UCSD-AML1 (cell line): ENCODE measurements at regions not wholly inside any gene's neighbourhood (a gene's known extent, or its start where the extent isn't known, plus 50 kb on each side); places are given as distances from the start of the nearest gene placed in this dataset.
"Not testable (repeated sequence)": the region's sequence is repeated elsewhere in the genome, so short reads cannot be mapped to it uniquely, and the experiment has no call there.

Source experiments
- DNase-seq: peaks from one replicate; lab custom pipeline; 2025; ENCODE audit not compliant: unreplicated experiment; lab: John Stamatoyannopoulos, UW

DNA sequence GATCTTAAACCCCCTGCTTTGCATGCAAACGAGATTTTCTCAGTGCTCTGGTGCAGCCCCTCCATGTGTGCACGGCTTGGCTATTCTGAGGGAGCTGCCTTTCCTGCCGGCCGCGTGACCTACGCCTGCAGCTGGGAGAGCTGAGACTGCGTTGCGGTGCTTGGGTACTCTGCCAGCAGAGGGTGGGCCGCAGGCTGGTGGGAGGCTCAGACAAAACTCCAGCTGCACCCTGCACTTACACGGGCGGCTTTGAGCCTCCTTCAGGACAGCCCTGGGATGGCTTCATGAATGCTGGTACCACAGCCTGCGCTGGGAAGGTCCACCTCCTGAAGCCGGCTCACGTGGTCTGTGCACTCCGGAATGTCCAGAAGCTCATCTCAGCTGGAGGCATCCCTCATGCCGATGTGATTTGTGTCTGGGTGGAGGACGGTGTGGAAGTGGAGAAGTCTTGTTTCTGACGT is 223.7 kb downstream of the DLL1 start:
- DNase-seq: no peak

DNA sequence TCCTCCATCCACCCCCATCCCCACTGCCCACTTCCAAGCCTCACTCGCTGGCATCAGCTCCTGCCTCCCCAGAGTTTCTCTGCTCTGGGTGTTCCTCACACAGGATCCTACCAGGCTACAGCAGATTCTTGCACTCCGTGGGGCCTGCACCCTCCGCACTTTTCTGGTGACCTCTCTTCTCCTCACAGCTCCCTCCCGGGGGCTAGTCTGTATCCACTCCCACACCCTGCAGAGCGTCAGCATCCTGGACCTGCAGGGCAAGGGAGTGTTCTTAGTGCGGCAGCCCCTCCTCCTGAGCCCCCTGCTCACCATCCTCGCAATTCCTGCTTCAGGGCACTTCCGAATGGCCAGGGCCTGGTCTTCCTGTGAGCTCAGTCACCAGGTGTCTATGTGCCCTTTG is 224.2 kb downstream of the DLL1 start:
- DNase-seq: no peak

DNA sequence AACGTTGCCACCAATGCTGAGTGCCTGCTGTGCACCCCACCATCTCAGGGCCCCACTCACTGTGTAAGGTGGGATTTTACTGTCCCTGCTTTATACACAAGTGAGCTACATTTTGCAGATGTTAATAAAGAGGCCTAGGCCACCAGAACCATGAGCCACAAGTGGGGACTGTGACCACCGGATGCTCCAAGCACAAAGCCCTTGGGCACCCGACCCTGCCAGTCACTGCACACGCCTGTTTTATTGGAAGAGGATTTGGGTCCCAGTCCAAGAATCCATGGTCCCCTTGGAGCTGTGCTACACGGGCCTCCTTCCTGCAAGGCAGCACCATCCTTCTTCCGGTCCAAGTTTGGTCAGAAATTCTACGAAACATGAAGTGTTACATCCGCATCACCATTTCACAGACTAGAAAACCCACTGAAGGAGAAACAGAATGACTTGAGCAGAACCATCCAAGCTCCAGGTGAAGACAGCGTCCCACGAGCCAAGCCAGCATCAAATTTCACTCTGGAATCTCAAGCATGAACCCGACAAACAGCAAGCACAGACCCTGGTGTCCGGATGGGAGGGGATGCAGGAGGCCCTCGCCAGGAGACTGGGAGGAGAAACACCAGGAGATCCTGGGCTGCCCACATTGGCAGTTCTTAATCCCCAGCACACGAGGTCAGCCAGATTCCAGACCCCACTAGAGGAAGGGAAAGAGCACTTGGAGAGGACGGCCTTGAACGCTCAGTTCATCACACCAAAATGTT is 226.9 kb downstream of the DLL1 start:
- DNase-seq: no peak

DNA sequence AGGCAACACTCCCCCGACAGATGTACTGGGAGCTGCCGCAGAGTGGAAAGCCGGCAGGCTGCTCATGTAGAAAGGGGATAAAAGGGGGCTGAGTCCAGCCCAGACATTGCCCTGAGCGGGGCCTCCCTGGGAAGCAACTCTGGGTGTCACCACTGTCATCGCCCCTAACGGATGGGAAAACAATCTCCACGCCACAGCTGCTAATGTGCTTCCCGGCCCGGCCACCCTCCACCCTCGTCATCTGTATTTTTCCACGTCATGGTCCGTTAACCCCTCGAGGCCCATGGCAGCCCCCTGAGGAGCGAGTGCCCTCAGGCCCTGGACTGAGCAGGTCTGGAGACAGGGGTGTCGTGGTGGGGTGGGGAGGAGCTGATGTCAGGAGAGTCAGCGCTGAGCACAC is 227.4 kb downstream of the DLL1 start:
- no peak for DNase-seq

DNA sequence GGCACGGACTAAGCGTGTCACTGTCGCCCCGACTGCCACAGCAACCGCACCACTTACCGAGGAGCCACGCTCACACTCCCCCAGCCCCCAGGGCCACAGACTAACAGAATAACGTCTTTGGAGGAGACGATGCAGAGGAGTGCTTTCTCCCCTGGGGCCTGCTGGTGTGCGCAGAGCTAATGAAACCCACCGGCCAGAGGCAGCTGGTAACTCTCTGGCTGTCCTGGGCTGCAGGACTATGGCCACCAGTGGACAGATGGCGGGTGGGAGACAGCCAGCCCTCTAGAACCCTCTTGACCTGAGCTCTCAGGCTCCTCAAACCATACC is 228.0 kb downstream of the DLL1 start:
- no peak for DNase-seq

DNA sequence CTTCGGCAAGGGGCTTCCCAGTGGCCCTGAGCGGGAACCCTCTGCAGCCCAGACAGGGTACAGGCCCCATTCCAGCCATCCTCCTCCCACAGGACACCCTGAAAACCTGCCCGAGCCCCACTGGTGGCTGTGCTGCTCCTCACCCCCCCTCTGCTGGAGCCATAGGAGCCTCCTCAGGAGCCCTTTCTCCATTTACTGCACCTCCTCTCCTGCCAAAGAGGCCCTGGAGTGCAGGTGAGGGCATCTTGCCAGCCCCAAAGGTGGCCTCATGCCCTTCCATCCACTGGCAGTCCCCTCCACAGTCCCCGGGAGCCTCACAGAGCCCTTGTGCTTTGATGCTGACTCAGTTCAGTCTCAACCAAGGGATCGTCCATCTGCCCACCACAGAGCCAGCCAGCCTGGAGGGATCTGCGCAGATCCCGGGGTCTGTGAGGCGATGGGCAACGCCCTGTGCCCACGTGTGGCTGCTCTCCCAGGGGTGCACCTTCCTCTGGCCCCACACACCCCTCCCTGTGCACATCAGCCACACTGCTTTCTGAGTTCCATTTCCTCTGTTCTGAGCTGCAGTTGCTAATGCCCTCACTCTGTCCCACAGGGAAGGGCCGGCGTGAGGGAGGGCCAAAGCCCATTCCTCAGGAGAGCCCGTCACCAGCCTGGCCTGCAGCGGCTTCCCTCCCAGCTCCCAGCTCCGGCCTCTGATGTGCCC is 228.5 kb downstream of the DLL1 start:
- no peak for DNase-seq

DNA sequence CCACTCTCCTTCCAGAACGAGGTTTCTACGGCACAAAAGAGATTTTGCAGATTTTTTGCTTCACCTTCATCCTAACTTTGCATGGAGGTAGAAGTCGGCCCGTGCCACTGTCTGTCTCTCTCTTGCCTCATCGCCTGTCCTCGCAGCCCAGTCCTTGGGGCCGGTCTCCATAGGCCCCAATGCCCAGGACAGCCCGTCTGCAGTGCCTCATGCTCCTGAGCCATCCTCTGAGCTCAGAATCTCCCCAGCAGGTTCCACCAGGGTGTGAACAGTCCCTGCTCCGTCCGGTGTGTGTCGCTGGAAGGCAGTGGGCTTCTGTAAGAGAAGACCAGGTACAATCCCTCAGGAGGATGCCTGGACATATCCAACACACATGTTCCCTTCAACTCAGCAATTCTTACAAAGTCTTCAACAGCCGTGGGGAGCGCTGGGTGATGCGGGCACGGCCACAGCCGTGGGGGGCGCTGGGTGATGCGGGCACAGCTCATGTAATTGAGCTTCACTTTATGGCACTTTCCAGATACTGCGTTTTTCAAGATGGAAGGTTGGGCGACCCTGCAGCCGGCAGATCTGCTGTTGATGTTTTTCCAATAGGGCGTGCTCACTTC is 231.9 kb downstream of the DLL1 start:
- no peak for DNase-seq

DNA sequence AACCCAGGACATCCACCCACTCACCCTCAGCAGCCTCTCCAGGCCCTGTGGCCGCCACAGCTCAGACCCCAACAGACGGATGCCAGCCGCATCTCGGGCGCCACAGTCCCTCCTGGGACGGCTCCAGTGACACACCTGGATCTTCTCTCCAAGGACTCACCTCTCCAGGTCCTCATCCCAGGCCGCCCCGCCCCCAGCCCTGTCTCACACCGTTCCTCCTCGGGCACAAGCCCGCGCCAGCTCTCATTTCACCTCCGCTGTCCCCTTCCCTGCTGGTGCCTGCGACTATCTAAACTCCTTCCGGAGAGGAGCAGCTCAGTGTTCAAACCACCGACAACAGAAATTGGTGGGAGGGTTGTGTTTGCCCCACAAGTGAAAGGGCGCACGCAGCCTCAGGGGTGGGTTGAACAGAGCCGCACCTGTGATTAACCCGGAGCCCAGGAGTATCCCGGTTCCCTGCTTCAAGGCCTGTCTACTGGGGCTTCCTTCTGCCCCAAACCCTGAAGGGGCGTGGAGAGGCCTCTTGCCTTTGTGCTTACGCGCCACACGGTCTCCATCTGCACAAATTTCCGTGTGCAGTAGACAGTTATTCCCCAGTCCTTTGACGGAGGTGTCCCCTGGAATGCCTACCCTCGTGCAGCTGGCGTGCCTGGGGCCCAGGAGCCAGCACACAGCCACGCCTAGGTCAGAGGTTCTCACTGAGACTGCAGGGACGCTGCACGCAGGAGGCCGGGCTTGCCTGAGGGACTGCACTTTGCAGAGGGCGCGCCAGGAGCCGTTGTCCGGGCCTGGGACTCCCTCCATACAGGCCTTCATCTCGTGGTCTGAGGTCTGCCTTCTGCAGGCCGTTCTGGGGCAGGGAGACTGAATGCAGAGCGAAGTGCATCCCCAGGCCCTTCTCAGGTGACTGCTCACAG is 232.7 kb downstream of the DLL1 start:
- DNase-seq: no peak

DNA sequence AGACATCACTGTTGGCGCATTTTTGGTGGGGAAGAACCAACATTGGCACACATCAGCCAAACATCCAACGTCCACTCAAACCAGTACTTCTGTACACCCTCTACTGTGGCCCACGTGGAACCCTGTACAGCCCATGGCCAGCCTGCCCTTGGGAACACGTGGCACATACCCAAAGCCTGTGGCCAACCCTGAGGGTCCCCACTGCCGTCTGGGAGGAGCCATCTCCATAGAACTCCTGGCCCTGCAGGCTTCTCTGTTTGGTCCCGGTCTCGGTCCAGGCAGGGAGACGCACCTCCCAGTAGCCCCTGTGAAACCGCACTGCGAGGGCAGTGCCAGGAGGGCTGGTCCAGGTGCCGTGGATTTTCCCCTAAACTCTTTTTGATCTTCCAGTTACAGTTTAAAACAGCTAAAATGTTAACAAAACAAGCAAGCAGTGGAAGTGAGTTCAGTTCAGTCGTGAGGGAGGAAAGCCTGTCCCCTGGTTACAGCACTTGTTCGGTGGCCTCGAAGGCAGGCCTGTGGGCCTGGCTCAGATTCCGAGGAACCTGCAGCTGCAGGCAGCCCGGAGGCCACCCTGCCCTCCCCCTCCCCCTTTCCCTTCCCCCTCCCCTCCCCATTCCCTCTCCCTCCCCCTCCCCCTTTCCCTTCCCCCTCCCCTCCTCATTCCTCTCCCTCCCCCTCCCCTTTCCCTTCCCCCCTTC is 233.7 kb downstream of the DLL1 start:
- DNase-seq: no peak

DNA sequence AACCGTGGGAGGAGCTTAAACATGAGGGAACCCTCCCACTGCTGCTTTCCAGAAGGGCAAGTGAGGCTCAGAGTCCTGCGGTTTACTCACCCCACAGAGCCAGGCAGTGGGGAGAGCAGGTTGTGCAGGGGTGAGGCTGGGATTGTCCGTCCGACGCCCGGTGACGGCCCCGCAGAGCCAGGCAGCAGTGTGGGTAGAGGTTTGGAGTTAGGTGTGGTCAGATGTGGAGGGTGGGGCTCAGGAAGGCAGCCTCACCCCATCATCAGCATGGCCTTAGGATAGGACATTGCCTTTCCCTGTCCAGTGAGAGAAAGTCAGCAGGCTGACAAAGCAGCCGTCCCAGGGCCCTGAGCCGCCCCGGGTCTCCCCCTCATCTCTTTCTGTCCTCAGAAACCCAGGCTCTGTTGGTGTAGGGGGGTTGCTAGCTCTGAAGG is 234.6 kb downstream of the DLL1 start:
- no peak for DNase-seq

DNA sequence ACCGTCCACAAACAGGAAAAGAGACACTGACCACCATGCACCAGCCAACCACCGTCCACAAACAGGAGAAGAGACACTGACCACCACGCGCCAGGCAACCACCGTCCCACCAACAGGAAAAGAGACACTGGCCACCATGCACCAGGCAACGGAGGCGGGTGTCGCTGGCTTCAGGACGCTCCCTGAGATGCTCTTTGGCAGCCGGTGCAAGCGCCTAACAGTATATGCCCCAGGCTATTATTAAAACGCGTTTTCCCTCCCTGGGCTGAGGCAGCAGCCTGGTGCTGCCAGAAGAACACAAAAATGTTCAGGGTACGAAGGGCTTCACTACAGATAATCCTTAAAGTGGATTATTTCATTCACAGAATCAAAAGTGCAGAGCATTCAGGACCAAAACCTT is 235.1 kb downstream of the DLL1 start:
- not testable (repeated sequence) for DNase-seq

DNA sequence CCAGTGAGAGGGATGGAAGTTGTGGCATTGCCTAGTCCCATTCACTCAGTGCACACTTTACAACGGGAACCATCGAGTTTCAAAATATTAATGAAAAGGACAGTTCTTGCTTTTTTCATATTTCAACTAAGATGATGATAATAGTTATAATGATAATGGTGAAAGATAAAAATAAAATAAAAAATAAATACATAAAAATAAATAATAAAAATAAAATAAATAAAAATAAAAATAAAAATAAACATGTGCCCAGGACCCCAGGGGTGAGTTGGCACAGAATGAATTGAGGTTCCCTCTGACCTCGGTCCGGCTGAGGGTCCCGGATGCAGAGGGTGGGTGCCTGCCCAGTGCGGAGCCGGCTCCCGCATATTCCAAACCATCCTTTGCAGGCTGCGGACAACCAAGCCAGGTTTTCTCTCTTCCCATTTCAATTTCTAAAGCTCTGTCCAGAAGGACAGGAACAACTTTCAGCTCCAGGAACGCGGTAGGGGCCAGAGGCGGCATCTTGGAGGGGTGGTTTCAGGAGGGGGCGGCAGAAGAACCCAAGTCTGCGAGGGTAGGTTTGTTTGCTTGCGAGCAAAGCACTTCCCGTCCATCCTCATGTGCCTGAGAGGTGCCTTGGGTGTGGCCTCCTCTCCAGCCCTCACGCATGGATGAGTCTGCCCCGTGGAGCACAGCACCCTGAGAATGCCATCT is 236.8 kb downstream of the DLL1 start:
- DNase-seq: no peak

DNA sequence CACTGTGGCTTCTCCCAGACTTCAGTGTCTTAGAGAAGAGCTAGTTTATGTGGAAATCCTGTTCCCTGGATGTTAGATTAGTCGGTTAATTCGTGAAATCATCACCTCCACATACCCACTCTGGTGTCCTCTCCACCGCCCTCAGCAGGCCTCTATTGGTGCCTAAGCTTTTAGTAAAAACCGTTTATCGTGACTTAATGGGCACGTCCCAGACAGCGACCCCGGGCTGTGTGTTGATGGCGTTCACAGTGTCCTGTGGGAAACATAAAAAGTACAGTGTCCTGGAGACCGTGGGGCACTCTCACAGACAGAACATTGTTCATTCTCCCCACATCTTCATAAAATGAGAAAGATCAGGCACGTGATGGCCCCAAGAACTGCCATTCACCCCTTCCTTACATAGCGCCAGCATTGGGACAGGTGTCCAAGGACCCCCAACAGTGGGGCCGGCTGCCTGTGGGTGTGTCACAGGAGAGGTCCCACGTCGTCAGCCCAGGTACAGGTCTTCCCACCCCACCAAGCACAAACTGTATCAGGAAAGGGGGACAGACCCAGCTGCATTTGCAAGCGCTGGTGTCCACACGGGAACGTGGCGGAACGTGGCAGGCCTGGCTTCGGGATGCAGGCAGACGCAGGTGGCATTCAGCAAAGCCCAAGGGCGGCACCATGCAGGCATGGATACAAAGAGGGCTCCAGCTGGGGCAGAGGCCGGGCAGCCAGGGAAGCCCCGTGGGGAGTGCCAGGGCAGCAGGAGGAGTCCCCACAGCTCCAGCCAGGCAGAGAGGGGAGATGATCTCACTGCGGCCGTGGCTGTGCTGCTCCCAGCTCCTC is 237.7 kb downstream of the DLL1 start:
- DNase-seq: no peak

DNA sequence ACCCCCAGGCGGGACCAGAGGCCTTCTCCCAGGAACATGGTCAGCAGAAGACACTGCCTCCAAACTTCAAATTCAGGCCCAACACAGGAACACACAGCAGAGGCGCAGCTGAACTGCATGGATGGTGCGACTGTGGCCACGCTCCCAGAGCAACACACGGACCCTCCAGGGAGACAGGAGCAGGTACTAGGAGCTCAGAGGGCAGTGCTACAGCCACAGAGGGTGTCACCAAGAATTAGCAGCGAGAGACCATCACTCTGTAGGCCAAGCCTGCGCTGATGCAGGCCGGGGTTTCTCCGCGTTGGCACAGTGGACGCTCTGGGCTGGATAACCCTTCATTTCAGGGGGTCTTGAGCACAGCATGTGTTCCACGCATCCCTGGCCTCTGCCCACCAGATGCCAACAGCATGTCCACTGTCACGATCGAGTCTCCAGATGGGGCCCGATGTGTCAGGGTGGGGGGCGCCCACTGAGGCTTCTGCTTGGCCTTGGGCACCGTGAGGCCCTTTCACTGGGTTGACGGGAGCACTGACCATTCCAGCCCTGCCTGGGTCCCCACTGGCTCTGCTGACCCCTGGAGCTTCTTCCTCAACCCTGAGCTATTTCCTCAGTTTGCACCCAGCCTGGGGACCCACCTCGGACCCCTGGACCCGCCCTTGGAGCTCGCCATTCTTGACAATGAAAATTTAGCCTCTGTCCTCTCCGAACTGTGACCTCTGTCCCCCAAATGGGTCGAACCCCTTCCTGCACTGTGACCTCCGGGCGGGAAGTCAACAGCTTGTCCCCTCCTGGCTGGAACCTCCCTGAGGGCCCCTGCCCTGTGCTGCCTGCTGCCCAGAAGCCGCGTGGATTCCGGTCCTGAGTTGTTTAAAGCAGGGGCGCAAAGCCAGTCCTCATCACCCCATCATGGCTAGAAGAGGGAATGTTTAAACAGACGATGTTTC is 239.4 kb downstream of the DLL1 start:
- no peak for DNase-seq

DNA sequence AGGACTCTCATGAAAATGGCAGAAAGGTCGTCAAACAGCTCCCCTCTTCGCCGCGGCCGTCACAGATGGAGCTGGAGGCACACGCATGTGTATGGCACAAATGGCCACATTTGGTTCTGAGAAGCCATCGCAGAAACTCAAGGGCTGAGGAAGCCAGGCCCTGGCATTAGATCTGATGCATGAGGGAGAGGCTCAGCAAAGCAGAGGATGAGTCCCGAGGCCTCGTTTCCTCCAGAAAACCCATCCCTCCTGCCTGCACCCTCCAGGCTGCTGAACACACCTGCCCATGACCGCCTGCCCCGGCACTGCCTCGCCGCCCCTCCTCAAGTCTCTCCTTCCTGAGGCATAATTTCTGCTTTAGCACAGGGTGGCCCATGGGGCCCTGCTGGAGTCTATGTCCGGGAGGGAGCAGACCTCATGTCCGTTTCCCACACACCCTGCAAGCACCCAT is 240.3 kb downstream of the DLL1 start:
- no peak for DNase-seq

DNA sequence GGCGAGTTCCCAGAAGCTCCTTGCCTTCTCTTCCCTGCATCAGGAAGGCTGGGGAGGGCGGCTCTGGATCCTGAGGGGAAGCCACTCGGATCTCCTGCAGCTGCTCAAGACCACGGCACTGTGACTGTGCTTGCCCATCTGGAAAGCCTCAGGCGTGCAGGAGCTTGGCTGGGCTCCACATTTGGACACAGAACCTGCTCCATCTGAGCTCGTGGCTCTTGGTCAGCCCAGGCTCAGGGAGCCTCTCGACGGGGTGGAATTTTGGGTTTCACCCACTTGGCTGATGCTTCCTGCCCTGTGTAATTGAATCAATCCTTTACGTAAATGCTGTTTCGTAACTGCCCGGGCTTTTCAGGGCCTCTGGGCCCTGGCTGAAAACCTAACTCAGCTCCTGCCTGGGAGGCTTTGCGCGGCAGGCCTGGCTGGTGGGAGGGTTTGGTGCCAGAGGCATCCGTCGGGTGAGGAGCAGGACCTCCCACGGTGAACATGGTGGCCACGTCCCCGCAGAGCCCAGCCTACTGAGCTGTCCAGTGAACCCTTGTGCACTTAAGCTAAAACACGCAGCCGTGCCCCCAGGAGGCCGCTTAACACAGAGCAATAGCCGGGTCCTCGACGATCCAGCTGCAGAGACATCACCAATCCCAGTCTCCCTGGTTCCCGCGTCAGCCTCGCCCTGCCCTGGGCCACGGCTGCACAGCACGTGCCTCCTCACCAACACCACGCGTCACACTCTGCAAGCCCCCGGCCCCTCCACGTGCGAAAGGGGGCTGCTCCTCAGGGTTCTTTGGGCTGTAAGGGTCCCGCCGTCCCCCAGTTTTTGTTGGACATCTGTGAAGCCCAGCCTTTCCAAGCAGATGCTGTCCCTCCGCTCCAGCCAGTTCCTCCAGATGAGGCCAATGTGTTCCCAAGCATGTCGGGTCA is 241.0 kb downstream of the DLL1 start:
- no peak for DNase-seq
